ENCODE measurements at regions not wholly inside any gene's neighbourhood (a gene's known extent, or its start where the extent isn't known, plus 50 kb on each side); places are given as distances from the start of the nearest gene placed in this dataset.

GRCh38 chr4:170339522-170339921 lies 249.8 kb upstream of the AADAT start:
- Histone ChIP-seq H3K9me3 (no peaks in the 10 kb centered on the region), H3K4me1 (no peaks in the 10 kb centered on the region), H3K4me3 (ENCODE audit: low read depth, low read length) (no peak overlapping the region), H3K27me3 (no peaks in the 10 kb centered on the region), H3K36me3 (no peaks in the 10 kb centered on the region)
- no peak for DNase-seq
- TF ChIP-seq CTCF (IDR thresholded peaks at IDR 0.05; ENCODE audit: low read depth, low read length) = no peak

GRCh38 chr4:170336238-170336775 lies 246.6 kb upstream of the AADAT start:
- Histone ChIP-seq H3K9me3 (no peaks in the 10 kb centered on the region), H3K36me3 (no peaks in the 10 kb centered on the region), H3K4me1 (no peaks in the 10 kb centered on the region), H3K27me3 (no peaks in the 10 kb centered on the region), H3K4me3 (ENCODE audit: low read depth, low read length) (no peak overlapping the region)
- no peak for TF ChIP-seq CTCF (IDR thresholded peaks at IDR 0.05; ENCODE audit: low read depth, low read length)
- DNase-seq = no peak

GRCh38 chr4:170325599-170325998 lies 235.8 kb upstream of the AADAT start:
- H3K4me3 ChIP-seq (ENCODE audit: low read depth, low read length) = no peak overlapping the region
- no peaks in the 10 kb centered on the region for H3K4me1 ChIP-seq
- H3K27me3 ChIP-seq = no peaks in the 10 kb centered on the region
- no peaks in the 10 kb centered on the region for H3K9me3 ChIP-seq
- no peaks in the 10 kb centered on the region for H3K36me3 ChIP-seq
- DNase-seq = no peak
- no peak for TF ChIP-seq CTCF (IDR thresholded peaks at IDR 0.05; ENCODE audit: low read depth, low read length)

- TF ChIP-seq CTCF (IDR thresholded peaks at IDR 0.05; ENCODE audit: low read depth, low read length) = no peak
- H3K9me3 ChIP-seq = no peaks in the 10 kb centered on the region
- no peak for DNase-seq
- H3K4me3 ChIP-seq (ENCODE audit: low read depth, low read length) = no peak overlapping the region
- H3K36me3 ChIP-seq = no peaks in the 10 kb centered on the region
- no peaks in the 10 kb centered on the region for H3K27me3 ChIP-seq
- no peaks in the 10 kb centered on the region for H3K4me1 ChIP-seq
These were observed 233.9 kb upstream of the AADAT start for GRCh38 chr4:170323623-170324022.

- H3K9me3 ChIP-seq = no peaks in the 10 kb centered on the region
- H3K36me3 ChIP-seq = no peaks in the 10 kb centered on the region
- H3K4me1 ChIP-seq = no peaks in the 10 kb centered on the region
- H3K27me3 ChIP-seq = no peaks in the 10 kb centered on the region
- no peak overlapping the region for H3K4me3 ChIP-seq (ENCODE audit: low read depth, low read length)
- no peak for DNase-seq
- TF ChIP-seq CTCF (IDR thresholded peaks at IDR 0.05; ENCODE audit: low read depth, low read length) = no peak
These were observed 217.4 kb upstream of the AADAT start for GRCh38 chr4:170307182-170307581.

- Histone ChIP-seq H3K27me3 (no peaks in the 10 kb centered on the region), H3K4me3 (ENCODE audit: low read depth, low read length) (no peak overlapping the region), H3K36me3 (no peaks in the 10 kb centered on the region), H3K9me3 (no peaks in the 10 kb centered on the region), H3K4me1 (no peaks in the 10 kb centered on the region)
- DNase-seq = no peak
- no peak for TF ChIP-seq CTCF (IDR thresholded peaks at IDR 0.05; ENCODE audit: low read depth, low read length)
These were observed 216.5 kb upstream of the AADAT start for GRCh38 chr4:170306208-170306607.
